Panc1 (cell line): ENCODE measurements at regions not wholly inside any gene's neighbourhood (a gene's known extent, or its start where the extent isn't known, plus 50 kb on each side); places are given as distances from the start of the nearest gene placed in this dataset.

ENCODE experiments used
- ATAC-seq: fragments of 200-7000 bp; cut with Tn5 transposase; 2 replicates; pipeline ENCODE4 v1.9.1; 2020; ENCODE audit warnings: mild to moderate bottlenecking, moderate library complexity
- BruUV-seq: library from RNA; stranded (reverse); fragments of 400-500 nt; replicated peaks from 2 replicates; lab custom pipeline; 2021; lab: Mats Ljungman, UMichigan
- CTCF ChIA-PET: fragments of 300-600 bp; sonication (Branson Sonifier 250); formaldehyde crosslinking; loops from one replicate; lab custom pipeline; 2022; ENCODE audit warnings: antibody characterized with exemption; lab: Charles Lee
- POLR2A ChIA-PET: fragments of 300-600 bp; sonication (Branson Sonifier 250); formaldehyde crosslinking; loops from one replicate; lab custom pipeline; 2022; ENCODE audit warnings: antibody characterized with exemption; lab: Charles Lee
- DNase-seq: peaks from one replicate; pipeline ENCODE4 v3.0.0-alpha.2; 2010; ENCODE audit warnings: low read depth, low spot score
- H3K27ac ChIP-seq: 2 replicates; pipeline ENCODE4 v1.5.1; 2011; ENCODE audit warnings: mild to moderate bottlenecking, low read length, inconsistent platforms
- H3K27me3 ChIP-seq: fragments of 200-500 bp; sonication (Bioruptor generic); 2 replicates; pipeline ENCODE4 v1.6.0; 2014; ENCODE audit warnings: low read length, inconsistent platforms; ENCODE audit not compliant: control insufficient read depth, insufficient read depth
- H3K36me3 ChIP-seq: fragments of 200-500 bp; sonication (Bioruptor generic); 2 replicates; pipeline ENCODE4 v1.5.1; 2014; ENCODE audit warnings: inconsistent platforms, mild to moderate bottlenecking, low read length, moderate library complexity; ENCODE audit not compliant: control insufficient read depth, insufficient read depth
- H3K4me1 ChIP-seq: 2 replicates; pipeline ENCODE4 v1.5.1; 2011; ENCODE audit warnings: inconsistent platforms, mild to moderate bottlenecking, low read length, moderate library complexity; ENCODE audit not compliant: control insufficient read depth, insufficient read depth
- H3K4me3 ChIP-seq, 2 experiments: 2 replicates each; pipeline ENCODE4 v1.5.1; 2011 to 2012; ENCODE audit warnings: low read depth in 2 of 2, low read length in 2 of 2, mild to moderate bottlenecking in 2 of 2, inconsistent platforms in 1 of 2, moderate library complexity in 1 of 2
- H3K9me3 ChIP-seq: fragments of 200-500 bp; sonication (Bioruptor generic); 2 replicates; pipeline ENCODE4 v1.5.1; 2014; ENCODE audit warnings: low read depth, mild to moderate bottlenecking, inconsistent platforms, low read length, moderate library complexity; ENCODE audit not compliant: control insufficient read depth, insufficient read depth
- POLR2AphosphoS5 ChIP-seq: IDR thresholded peaks from 2 replicates; pipeline ENCODE4 v1.6.1; 2012; ENCODE audit warnings: mild to moderate bottlenecking, low read depth, low read length, moderate library complexity
- SIN3A ChIP-seq: IDR thresholded peaks from 2 replicates; pipeline ENCODE4 v1.6.1; 2012; ENCODE audit warnings: low read depth, mild to moderate bottlenecking, low read length, moderate library complexity, borderline replicate concordance; ENCODE audit not compliant: insufficient read depth
- TCF7L2 ChIP-seq: IDR thresholded peaks from 2 replicates; pipeline ENCODE4 v1.6.1; 2011; ENCODE audit warnings: mild to moderate bottlenecking, low read depth, low read length, inconsistent platforms
- in situ Hi-C: cut with HindIII; loops from 2 replicates; pipeline ENCODE4 v1.10.0; 2016; ENCODE audit warnings: low sequenced_read_pairs, low pct_unique_long_range_greater_than_20kb
- intact Hi-C: fragments of 100-400 bp; cut with micrococcal nuclease; formaldehyde crosslinking; loops from one replicate; pipeline ENCODE4 v1.10.0; 2022; ENCODE audit not compliant: unreplicated experiment
- TF ChIP-seq, protein P1 (sequence below): fragments of 450-650 bp; IDR thresholded peaks from 2 replicates; pipeline ENCODE4 v1.5.1; 2017; ENCODE audit warnings: mild to moderate bottlenecking
- TF ChIP-seq, protein P2 (sequence below), 2 experiments: IDR thresholded peaks; 2 replicates each; pipeline ENCODE4 v1.6.1; 2011 to 2012; ENCODE audit warnings: low read depth in 2 of 2, control low read depth in 1 of 2, low read length in 1 of 2, mild to moderate bottlenecking in 1 of 2, moderate library complexity in 1 of 2; ENCODE audit not compliant: insufficient read depth in 1 of 2

DNA sequence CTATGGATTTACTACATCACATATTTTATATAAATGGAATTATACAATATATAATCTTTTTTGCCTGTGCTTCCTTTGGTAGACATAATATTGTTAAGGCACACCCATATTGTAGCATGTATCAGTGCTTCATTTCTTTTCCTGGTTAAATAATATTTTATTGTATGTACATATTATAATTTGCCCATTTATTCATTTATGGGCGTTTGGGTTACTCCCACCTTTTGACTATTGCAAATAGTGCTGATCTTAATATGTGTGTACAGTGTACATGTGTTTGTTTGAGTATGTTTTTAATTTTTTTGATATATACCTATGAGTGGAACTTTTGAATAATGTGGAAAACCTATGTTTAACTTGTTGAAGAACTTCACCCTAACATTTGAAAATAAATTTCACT is 804.2 kb downstream of the DHX35 start:
- TF ChIP-seq, protein P1, sequence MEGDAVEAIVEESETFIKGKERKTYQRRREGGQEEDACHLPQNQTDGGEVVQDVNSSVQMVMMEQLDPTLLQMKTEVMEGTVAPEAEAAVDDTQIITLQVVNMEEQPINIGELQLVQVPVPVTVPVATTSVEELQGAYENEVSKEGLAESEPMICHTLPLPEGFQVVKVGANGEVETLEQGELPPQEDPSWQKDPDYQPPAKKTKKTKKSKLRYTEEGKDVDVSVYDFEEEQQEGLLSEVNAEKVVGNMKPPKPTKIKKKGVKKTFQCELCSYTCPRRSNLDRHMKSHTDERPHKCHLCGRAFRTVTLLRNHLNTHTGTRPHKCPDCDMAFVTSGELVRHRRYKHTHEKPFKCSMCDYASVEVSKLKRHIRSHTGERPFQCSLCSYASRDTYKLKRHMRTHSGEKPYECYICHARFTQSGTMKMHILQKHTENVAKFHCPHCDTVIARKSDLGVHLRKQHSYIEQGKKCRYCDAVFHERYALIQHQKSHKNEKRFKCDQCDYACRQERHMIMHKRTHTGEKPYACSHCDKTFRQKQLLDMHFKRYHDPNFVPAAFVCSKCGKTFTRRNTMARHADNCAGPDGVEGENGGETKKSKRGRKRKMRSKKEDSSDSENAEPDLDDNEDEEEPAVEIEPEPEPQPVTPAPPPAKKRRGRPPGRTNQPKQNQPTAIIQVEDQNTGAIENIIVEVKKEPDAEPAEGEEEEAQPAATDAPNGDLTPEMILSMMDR = no peak
- TF ChIP-seq POLR2AphosphoS5 (no peak), TCF7L2 (no peak), SIN3A (no peak)
- TF ChIP-seq, protein P2, sequence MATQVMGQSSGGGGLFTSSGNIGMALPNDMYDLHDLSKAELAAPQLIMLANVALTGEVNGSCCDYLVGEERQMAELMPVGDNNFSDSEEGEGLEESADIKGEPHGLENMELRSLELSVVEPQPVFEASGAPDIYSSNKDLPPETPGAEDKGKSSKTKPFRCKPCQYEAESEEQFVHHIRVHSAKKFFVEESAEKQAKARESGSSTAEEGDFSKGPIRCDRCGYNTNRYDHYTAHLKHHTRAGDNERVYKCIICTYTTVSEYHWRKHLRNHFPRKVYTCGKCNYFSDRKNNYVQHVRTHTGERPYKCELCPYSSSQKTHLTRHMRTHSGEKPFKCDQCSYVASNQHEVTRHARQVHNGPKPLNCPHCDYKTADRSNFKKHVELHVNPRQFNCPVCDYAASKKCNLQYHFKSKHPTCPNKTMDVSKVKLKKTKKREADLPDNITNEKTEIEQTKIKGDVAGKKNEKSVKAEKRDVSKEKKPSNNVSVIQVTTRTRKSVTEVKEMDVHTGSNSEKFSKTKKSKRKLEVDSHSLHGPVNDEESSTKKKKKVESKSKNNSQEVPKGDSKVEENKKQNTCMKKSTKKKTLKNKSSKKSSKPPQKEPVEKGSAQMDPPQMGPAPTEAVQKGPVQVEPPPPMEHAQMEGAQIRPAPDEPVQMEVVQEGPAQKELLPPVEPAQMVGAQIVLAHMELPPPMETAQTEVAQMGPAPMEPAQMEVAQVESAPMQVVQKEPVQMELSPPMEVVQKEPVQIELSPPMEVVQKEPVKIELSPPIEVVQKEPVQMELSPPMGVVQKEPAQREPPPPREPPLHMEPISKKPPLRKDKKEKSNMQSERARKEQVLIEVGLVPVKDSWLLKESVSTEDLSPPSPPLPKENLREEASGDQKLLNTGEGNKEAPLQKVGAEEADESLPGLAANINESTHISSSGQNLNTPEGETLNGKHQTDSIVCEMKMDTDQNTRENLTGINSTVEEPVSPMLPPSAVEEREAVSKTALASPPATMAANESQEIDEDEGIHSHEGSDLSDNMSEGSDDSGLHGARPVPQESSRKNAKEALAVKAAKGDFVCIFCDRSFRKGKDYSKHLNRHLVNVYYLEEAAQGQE (IDR thresholded peaks at IDR 0.05; ENCODE audit: insufficient read depth in 1 of 2, low read depth in 2 of 2, low read length in 1 of 2) = no peak
- Histone ChIP-seq H3K27me3 (no peaks in the 10 kb centered on the region), H3K4me3 (no peak overlapping the region), H3K9me3 (peaks cover 11% of the 10 kb centered on the region; the same call in 1 of the 2 replicates), H3K4me1 (no peaks in the 10 kb centered on the region), H3K36me3 (no peaks in the 10 kb centered on the region), H3K27ac (no peak overlapping the region)
- ATAC-seq (no peak), DNase-seq (no peak)
- no TSS peak for BruUV-seq
- ChIA-PET POLR2A (no interaction called here), CTCF (no interaction called here)
- in situ Hi-C loops (no loop called here), intact Hi-C loops (no loop called here)

DNA sequence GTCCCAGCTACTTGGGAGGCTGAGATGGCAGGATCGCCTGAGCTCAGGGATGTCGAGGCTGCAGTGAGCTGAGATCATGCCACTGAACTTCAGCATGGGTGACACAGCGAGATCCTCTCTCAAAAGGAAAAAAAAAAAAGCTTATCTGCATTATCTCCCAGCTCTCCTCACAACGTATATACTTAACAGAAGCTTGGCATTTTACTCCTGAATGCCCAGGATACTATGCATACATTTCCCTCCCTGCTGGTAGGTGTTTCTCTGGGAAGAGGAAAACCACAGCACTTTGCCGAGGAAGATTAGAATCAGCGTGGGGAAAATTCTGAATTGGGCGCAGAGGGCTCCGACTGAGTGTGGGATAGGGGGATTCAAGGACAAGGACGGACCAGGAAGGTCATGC is 800.6 kb downstream of the DHX35 start:
- H3K9me3 ChIP-seq = no peaks in the 10 kb centered on the region
- no TSS peak for BruUV-seq
- intact Hi-C loops = no loop called here
- DNase-seq = no peak
- TF ChIP-seq SIN3A = no peak
- TF ChIP-seq, protein P2 (IDR thresholded peaks at IDR 0.05; ENCODE audit: insufficient read depth in 1 of 2, low read depth in 2 of 2, low read length in 1 of 2) = no peak
- TF ChIP-seq, protein P1 = no peak
- TF ChIP-seq POLR2AphosphoS5 = no peak
- TF ChIP-seq TCF7L2 = no peak
- no peaks in the 10 kb centered on the region for H3K27me3 ChIP-seq
- no peaks in the 10 kb centered on the region for H3K4me1 ChIP-seq
- ChIA-PET POLR2A (interaction anchor here (0.6 kb wide), 1 partner anchor 125 kb away, joined by 3 read pairs; no protein-coding TSS in a partner anchor), CTCF (no interaction called here)
- H3K36me3 ChIP-seq = no peaks in the 10 kb centered on the region
- H3K4me3 ChIP-seq = no peak overlapping the region
- no peak overlapping the region for H3K27ac ChIP-seq
- in situ Hi-C loops = no loop called here
- ATAC-seq = no peak
